ENCODE measurements at regions not wholly inside any gene's neighbourhood (a gene's known extent, or its start where the extent isn't known, plus 50 kb on each side); places are given as distances from the start of the nearest gene placed in this dataset.

- DNase-seq (ENCODE audit: low read depth): no peak
These were observed 1665.0 kb upstream of the TENM3 start for GRCh38 chr4:180578175-180578574.

DNA sequence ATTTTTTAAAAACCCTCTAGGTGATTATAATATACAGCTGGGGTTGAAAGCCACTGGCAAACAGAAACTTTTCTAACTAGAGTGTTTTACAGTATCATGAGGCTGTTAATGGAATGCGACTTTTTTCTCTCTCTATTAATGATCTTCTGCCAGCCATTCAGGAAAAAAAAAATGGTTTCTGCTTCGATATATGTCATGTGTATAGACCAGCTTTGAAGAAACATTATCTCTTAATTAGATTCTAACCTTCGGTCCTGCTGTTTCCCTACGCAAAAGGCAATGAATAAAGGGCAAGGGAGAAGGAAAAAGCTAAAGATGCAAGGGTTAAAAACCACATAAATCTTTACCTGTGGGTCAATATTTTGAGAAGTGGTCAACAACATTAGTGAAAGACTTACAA is 1662.1 kb upstream of the TENM3 start:
- DNase-seq (ENCODE audit: low read depth): no peak

DNA sequence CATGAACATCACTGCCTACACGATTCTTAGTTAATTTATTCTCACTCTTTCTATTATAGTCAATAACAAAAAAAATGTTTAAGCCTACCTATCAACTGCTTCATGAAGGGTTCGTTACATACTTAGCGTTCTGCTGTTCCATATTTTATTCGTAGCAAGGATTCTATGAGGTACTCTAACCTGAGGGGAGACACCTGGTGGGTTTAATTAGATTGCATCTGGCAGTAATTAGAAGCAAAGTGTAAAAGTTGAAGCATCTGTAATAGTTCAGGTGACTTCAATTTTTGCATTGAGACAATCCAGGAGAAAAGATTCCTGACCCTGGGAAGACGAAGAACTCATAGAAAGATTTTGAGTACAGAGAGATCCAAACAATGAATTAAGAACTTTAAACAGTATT is 1655.8 kb upstream of the TENM3 start:
- DNase-seq (ENCODE audit: low read depth): no peak

DNA sequence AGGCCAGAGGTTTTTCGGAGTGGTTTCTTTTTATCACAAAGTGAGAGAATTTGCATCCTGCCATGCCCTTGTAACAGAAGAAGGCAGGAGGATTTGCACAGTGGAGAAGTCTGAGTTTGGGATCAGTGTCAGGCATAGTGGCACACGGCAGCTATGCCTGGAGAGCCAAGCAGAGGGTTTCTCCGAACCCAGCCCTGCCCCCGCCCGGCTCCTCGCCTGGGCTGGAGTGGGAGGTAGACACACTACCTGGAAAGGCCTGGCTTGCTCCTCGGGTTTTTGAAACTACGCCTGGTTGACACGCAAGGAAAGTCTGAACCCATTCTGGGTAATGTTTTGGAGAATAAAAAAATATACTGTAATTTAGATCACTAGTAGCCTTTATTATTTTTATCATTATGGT is 1653.6 kb upstream of the TENM3 start:
- DNase-seq (ENCODE audit: low read depth): no peak

- no peak for DNase-seq (ENCODE audit: low read depth)
These were observed 1646.2 kb upstream of the TENM3 start for GRCh38 chr4:180596888-180597483.

GRCh38 chr4:180598281-180598680 is 1644.9 kb upstream of the TENM3 start:
- DNase-seq (ENCODE audit: low read depth): no peak

- no peak for DNase-seq (ENCODE audit: low read depth)
These were observed 1639.4 kb upstream of the TENM3 start for GRCh38 chr4:180603791-180604190.

GRCh38 chr4:180610324-180610723 is 1632.9 kb upstream of the TENM3 start:
- no peak for DNase-seq (ENCODE audit: low read depth)

- DNase-seq (ENCODE audit: low read depth): no peak
These were observed 1627.5 kb upstream of the TENM3 start for GRCh38 chr4:180615746-180616145.

DNA sequence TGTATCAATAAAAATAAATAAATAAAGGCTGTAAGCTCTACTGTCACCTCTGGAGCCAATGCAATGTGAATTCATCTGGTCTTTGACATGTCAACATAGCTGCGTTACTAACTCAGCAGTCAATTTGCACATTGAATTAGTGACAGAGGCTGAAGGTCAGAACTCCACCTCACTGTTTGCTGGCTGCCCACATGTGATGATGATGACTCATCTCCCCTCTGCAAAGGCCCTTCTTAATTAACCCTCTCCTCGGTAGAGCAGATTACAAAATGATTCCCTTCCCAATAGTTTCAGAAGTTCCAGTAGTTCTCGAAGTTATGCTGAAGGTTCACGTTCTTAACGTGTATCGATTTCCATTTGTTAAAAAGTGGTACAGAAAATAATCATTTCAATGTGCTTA is 1626.0 kb upstream of the TENM3 start:
- no peak for DNase-seq (ENCODE audit: low read depth)

GRCh38 chr4:180618396-180618795 is 1624.8 kb upstream of the TENM3 start:
- DNase-seq (ENCODE audit: low read depth): no peak

- no peak for DNase-seq (ENCODE audit: low read depth)
These were observed 1623.8 kb upstream of the TENM3 start for GRCh38 chr4:180619440-180619839.

GRCh38 chr4:180622254-180622653 is 1620.9 kb upstream of the TENM3 start:
- no peak for DNase-seq (ENCODE audit: low read depth)

DNA sequence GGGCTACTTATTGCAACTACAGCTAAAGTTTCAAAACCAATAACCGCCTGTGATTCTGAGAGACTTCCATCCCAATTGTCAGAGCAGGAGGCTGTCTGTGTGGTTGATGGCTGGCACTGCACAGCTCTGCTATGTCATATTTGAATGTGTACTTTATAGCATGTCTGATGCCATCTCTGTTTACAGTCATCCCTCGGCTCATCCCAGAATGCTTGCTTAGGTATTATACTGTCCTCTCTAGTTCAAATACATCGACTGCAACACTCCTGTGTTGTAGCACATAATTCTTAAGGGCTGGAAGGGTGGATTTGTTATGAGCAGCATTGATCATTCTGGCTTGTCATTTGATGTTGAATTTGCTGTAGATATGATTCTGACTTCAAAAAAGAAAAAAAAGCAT is 1617.5 kb upstream of the TENM3 start:
- DNase-seq (ENCODE audit: low read depth): no peak

DNA sequence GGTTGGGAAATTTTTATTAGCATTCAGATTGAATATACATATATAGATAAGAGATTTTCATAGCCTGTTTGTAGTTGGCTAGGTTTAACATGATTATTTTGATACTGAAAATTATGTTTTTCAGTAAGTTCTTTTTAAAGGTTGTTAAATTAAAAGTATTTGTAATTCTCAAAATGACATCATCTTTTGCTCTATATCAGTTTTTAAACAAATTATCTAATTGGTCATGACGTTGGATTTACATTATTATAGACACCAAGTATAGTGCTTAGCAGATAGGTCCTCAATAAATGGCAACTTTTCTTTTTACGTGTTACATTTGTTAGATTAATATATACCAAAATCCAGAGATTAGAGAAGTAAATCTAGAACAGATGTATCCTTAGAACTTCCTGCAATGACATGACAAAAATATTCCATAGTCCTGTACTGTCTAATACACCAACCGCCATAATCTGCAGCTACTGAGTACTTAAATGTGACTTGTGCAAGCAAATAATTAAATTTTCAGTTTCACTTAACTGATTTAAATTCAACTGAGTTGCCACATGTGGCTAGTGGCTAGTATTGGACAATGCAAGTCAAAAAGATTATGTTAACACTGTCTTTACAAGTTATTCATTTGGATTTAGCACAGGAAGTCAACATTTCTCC is 1613.1 kb upstream of the TENM3 start:
- no peak for DNase-seq (ENCODE audit: low read depth)

- DNase-seq (ENCODE audit: low read depth): no peak
These were observed 1608.9 kb upstream of the TENM3 start for GRCh38 chr4:180634306-180634705.

GRCh38 chr4:180635281-180635680 is 1607.9 kb upstream of the TENM3 start:
- DNase-seq (ENCODE audit: low read depth): no peak

DNA sequence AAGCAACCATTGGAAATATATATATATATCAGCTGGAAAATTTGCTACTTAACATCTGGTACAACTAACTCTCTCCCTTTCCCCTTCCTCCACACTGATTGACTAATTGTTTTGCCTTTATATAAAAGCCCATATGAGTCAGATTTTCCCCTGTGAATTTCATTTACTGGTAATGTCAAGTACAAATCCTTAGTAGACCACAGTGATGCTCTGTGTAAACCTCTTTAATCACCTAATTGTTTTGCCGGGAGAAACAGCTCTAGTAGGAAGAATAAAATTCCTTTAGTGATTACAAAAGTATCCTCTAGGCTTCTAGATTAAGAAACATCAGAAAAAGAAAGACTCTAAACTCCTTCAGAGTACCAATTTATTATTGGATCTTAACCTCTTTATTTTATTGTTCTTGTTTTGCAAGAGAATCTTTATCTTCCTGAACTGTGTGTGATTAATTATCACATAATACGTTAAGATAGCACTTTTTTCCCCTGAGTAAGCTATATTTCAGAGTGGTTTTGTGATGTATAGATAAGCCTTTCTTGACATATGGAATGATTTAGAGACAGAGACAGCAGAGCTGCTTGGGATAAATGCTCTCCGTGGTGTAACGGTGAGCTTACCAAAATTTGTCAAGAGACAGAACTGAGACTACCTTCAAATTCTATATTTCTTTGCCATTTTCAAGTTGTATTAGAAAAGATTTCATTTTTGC is 1606.4 kb upstream of the TENM3 start:
- no peak for DNase-seq (ENCODE audit: low read depth)

GRCh38 chr4:180637616-180638015 is 1605.6 kb upstream of the TENM3 start:
- DNase-seq (ENCODE audit: low read depth): no peak

DNA sequence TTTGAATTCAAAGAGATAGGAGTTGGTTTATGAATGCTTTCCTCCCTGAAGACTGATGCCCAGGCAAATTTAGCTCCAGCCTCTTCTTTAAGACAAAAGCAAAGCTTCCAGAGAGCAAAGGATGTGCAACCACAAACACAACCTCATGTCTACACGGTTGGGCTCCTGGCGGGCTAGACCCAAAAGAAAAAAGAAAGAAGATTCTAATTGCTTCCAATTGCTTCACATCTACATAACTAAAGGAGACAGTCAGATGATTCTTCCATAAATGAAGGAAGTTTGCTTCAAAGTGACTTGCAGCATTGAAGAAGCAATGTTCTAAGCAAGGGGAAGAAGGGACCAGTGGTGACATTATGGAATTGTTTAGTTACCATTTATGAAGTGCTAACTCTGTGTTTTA is 1603.0 kb upstream of the TENM3 start:
- DNase-seq (ENCODE audit: low read depth): no peak

- DNase-seq (ENCODE audit: low read depth): no peak
These were observed 1601.7 kb upstream of the TENM3 start for GRCh38 chr4:180641495-180641894.

DNA sequence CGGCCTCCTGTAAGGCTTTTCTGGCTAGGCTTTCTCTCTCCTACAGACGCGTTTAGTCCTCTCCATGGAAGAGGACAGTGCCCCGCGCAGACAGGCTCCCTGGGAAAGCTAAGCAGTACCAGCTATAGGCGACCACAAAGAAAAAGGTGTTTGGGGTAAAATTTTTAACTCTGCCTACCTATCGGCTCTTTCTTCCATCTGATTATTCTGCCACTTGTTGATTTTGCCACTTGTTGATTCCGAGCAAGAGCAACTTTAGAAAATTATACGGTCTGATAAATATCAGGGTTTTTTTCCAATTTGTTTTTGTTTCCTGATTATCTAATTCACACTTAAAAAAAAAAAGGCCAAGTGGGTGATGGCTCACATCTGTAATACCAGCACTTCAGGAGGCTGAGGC is 1600.5 kb upstream of the TENM3 start:
- no peak for DNase-seq (ENCODE audit: low read depth)

DNA sequence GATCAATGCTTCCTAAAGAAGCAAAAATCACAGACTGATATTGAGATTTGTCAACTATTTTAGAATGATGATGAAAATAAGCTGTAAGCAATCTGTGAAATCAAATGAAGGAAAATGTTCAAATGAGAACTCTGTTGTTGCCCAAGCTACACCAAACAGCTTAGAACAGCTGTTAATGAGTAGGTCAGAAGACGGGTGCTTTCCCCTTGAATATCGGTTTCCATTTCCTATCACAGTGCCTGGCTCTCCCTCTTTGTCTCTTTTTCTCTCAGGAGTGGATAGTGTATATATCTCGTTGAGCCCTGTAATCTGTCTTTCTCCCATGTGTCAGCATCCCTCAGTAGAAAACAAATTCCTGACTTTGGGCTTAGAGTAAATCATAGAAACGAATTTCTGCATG is 1592.9 kb upstream of the TENM3 start:
- no peak for DNase-seq (ENCODE audit: low read depth)

GRCh38 chr4:180652533-180652932 is 1590.7 kb upstream of the TENM3 start:
- no peak for DNase-seq (ENCODE audit: low read depth)

All from activated T-cell treated with anti-CD3 and anti-CD28 coated beads for 24 hours (primary cell).